BJ (cell line): ENCODE measurements at regions not wholly inside any gene's neighbourhood (a gene's known extent, or its start where the extent isn't known, plus 50 kb on each side); places are given as distances from the start of the nearest gene placed in this dataset.

ENCODE experiments used
- CTCF ChIA-PET: fragments of 350-600 bp; formaldehyde crosslinking; extraction: SDS; loops from one replicate; lab custom pipeline; 2021; ENCODE audit warnings: antibody characterized with exemption, inconsistent platforms; lab: Yijun Ruan, JAX
- POLR2A ChIA-PET: fragments of 300-600 bp; sonication (Branson Sonifier 250); formaldehyde crosslinking; extraction: SDS; loops from one replicate; lab custom pipeline; 2021; ENCODE audit warnings: antibody characterized with exemption; lab: Charles Lee
- DNase-seq: peaks from one replicate; pipeline ENCODE4 v3.0.0-alpha.2; 2011; ENCODE audit warnings: low read depth
- H3K27me3 ChIP-seq: 2 replicates; pipeline ENCODE4 v1.6.0; 2011; ENCODE audit warnings: low read length; ENCODE audit not compliant: control insufficient read depth, insufficient read depth
- H3K36me3 ChIP-seq: 2 replicates; pipeline ENCODE4 v1.5.1; 2011; ENCODE audit warnings: low read length; ENCODE audit not compliant: control insufficient read depth, insufficient read depth
- H3K4me3 ChIP-seq: 2 replicates; pipeline ENCODE4 v1.5.1; 2011; ENCODE audit warnings: low read depth, mild to moderate bottlenecking, control low read depth, low read length
- TF ChIP-seq, protein P1 (sequence below): IDR thresholded peaks from 2 replicates; pipeline ENCODE4 v1.5.1; 2011; ENCODE audit warnings: low read depth, mild to moderate bottlenecking, control low read depth, inconsistent platforms, low read length, moderate library complexity; ENCODE audit not compliant: insufficient read depth

DNA sequence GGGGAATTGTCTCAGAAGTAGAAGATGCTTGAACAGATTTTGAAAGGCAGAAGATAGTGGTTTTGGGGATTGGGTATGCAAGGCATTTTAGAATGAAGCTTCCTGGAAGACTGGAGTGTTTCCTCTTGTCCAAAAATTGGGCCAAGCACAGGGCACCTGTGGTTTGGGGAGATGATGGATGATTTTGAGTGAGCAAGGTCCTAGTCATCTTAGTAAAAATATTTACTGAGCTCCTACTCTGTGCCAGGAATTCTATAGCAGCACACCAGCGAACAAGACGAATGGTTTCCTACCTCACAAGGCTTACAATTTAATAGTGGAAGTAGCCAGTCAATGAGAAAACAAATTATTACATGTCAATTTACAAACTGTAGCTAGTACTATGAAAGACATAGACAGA lies 484.4 kb upstream of the KIF2A start:
- TF ChIP-seq, protein P1, sequence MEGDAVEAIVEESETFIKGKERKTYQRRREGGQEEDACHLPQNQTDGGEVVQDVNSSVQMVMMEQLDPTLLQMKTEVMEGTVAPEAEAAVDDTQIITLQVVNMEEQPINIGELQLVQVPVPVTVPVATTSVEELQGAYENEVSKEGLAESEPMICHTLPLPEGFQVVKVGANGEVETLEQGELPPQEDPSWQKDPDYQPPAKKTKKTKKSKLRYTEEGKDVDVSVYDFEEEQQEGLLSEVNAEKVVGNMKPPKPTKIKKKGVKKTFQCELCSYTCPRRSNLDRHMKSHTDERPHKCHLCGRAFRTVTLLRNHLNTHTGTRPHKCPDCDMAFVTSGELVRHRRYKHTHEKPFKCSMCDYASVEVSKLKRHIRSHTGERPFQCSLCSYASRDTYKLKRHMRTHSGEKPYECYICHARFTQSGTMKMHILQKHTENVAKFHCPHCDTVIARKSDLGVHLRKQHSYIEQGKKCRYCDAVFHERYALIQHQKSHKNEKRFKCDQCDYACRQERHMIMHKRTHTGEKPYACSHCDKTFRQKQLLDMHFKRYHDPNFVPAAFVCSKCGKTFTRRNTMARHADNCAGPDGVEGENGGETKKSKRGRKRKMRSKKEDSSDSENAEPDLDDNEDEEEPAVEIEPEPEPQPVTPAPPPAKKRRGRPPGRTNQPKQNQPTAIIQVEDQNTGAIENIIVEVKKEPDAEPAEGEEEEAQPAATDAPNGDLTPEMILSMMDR = no peak
- Histone ChIP-seq H3K36me3 (no peaks in the 10 kb centered on the region), H3K27me3 (peaks cover 3% of the 10 kb centered on the region), H3K4me3 (no peak overlapping the region)
- no peak for DNase-seq
- ChIA-PET CTCF (interaction anchor here (0.9 to 1.7 kb wide), 2 partner anchors 9 to 654 kb away, joined by 3 to 4 read pairs; no protein-coding TSS in a partner anchor), POLR2A (no interaction called here)

DNA sequence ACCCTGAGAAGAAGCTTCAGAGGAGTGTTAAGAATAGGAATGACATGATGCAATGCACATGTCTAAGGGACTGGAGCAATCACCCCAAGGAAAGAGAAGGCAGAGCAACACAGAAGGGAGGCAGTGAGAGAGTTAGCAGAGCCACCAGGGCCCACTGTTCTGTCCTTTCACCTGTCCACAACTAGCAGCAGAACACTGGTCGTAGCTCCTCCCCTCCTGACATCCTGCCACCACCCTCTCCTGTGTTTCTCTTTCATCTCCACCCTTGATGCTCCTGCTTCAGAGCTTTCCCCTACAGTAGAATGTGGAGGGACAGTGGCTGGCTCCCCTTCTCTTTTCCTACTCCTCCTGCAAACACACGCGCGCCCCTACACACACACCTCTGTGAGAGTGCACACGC lies 483.4 kb upstream of the KIF2A start:
- TF ChIP-seq, protein P1 = no peak
- CTCF ChIA-PET = interaction anchor here (1.7 kb wide), 1 partner anchor 8 kb away, joined by 4 read pairs; no protein-coding TSS in a partner anchor
- Histone ChIP-seq H3K4me3 (no peak overlapping the region), H3K36me3 (no peaks in the 10 kb centered on the region), H3K27me3 (peaks cover 3% of the 10 kb centered on the region)
- POLR2A ChIA-PET = interaction anchor here (0.6 to 0.7 kb wide), 2 partner anchors 10 to 69 kb away, joined by 3 to 15 read pairs; no protein-coding TSS in a partner anchor
- DNase-seq = no peak

DNA sequence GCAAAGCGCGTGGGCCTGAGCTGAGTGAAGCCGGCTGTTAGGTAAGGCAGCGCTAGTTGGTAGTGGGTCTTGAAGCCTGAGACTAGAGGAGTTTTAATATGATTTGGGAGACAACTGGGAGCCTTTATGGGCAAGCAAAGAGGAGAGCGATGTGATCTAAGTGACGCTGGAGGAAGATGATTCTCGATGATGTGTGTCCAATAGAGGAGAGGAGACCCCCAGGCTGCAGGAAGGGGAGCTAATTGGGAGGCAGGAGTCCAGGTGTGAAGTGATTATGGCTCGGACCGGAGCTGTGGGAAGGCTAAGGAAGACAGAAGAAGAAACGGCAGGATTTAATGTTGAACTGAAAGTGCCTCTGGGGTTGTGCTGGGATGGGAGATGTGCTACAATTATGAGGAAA lies 482.9 kb upstream of the KIF2A start:
- POLR2A ChIA-PET = interaction anchor here (0.6 kb wide), 1 partner anchor 9 kb away, joined by 3 read pairs; no protein-coding TSS in a partner anchor
- CTCF ChIA-PET = interaction anchor here (0.8 kb wide), 1 partner anchor 10 kb away, joined by 3 read pairs; no protein-coding TSS in a partner anchor
- TF ChIP-seq, protein P1 = no peak
- no peak for DNase-seq
- H3K27me3 ChIP-seq = peaks cover 3% of the 10 kb centered on the region
- no peaks in the 10 kb centered on the region for H3K36me3 ChIP-seq
- no peak overlapping the region for H3K4me3 ChIP-seq

DNA sequence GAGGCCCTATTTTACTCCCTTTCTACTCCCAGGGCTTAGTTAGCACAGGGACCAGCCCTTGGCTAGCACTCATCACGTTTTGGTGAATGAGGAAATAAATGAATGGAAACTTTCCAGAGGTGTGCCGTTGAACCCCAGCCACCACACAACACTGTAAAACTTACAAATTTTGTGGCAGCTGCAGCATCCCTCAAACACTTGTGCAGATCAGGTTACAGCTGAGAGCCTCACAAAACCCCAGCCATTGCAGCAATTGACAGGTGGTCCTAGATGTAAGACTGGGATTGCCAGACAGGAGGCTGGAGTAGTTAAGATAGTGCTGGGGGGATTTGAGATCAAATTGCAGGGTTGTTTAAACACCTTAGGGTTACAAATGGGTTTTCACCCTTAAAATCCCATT lies 482.2 kb upstream of the KIF2A start:
- DNase-seq = no peak
- no peaks in the 10 kb centered on the region for H3K36me3 ChIP-seq
- TF ChIP-seq, protein P1 = no peak
- peaks cover 3% of the 10 kb centered on the region for H3K27me3 ChIP-seq
- no peak overlapping the region for H3K4me3 ChIP-seq
- ChIA-PET CTCF (interaction anchor here (0.8 kb wide), 1 partner anchor 10 kb away, joined by 3 read pairs; no protein-coding TSS in a partner anchor), POLR2A (no interaction called here)

DNA sequence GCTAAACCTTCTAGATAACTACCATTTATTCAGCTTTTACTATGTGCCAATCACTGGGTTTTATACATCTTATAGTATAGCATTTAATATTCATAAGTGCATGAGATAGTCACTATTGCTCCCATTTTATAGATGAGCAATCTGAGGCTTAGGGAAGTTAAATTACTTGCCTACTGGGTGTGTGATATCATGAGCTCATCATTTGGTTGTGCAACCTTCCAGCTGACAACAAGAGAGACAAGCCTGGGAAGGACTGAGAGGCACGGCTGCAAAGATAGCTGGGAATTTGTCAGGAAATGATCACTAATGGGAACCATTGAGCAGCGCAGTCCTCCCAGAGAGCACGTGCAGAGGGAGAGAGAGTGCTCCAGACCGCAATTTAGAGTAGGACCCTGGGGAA lies 481.6 kb upstream of the KIF2A start:
- H3K4me3 ChIP-seq = no peak overlapping the region
- TF ChIP-seq, protein P1 = no peak
- H3K36me3 ChIP-seq = no peaks in the 10 kb centered on the region
- POLR2A ChIA-PET = no interaction called here
- no peak for DNase-seq
- CTCF ChIA-PET = interaction anchor here (0.7 kb wide), 1 partner anchor 166 kb away, joined by 3 read pairs; no protein-coding TSS in a partner anchor
- 0 out of 2 replicates have a peak, but pooled peaks cover 2% of the 10 kb centered on the region for H3K27me3 ChIP-seq
